LoVo (cell line): ENCODE measurements at regions not wholly inside any gene's neighbourhood (a gene's known extent, or its start where the extent isn't known, plus 50 kb on each side); places are given as distances from the start of the nearest gene placed in this dataset.
"Not testable (repeated sequence)": the region's sequence is repeated elsewhere in the genome, so short reads cannot be mapped to it uniquely, and the experiment has no call there.

Source experiments
- DNase-seq: peaks from one replicate; pipeline ENCODE4 v3.0.0-alpha.2; 2016; ENCODE audit warnings: low spot score

DNA sequence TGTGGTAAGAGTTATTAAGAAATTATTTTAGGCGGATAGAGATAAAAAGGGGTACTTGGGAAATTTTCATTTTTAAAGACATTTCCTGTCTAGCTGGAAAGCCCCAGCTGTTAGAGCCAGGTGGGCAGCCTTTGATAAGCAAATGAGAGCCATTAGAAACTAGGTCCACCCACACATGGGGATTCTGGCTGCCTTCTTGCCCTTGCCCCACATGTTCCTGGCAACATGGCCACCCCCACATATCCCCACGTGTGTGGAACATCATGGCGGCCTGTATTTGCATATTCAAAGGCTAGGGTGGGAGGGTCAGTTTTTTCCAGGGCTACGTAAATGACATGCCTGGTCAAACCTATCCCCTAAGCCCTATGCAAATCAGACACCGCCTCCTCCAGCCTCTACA is 1382.1 kb downstream of the AACS start:
- DNase-seq: no peak

- DNase-seq: no peak
These were observed 1386.6 kb downstream of the AACS start for GRCh38 chr12:126451809-126452208.

- DNase-seq: not testable (repeated sequence)
These were observed 1387.5 kb downstream of the AACS start for GRCh38 chr12:126452686-126453085.

DNA sequence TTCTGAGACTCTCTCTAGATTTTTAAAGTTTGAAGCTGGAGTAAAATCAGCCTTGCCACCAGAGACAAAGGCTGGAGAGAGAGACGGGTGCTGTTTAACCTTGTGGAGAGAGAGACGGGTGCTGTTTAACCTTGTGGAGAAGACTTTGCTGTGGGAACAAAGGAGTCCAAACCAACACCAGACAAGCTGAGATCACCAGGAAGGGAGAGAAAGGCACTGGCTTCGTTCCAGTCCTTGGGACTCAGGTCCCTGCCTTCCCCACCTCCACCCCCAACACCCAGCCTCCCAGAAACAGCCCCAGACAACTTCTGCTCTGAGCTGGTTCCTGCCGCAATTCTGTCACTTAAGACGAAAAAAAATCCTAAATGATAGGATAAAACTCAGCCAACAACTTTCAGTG is 1389.3 kb downstream of the AACS start:
- no peak for DNase-seq

- DNase-seq: no peak
These were observed 1392.5 kb downstream of the AACS start for GRCh38 chr12:126457776-126458175.

DNA sequence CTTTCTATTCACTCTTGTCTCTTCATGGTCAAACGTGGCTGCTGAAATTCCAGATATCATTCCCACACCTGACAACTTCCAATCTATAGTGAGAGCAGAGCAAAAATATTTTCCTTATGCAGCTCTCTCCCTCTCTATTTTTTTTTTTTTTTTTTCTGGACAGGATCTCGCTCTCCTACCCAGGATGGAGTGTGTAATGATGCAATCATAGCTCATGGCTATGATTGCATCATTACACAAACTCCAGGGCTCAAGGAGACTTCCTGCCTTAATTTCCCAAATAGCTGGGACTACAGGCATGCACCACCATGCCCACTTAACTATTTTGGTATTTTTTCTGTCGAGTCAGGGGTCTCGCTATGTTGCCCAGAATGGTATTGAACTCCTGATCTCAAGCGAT is 1398.9 kb downstream of the AACS start:
- DNase-seq: no peak

DNA sequence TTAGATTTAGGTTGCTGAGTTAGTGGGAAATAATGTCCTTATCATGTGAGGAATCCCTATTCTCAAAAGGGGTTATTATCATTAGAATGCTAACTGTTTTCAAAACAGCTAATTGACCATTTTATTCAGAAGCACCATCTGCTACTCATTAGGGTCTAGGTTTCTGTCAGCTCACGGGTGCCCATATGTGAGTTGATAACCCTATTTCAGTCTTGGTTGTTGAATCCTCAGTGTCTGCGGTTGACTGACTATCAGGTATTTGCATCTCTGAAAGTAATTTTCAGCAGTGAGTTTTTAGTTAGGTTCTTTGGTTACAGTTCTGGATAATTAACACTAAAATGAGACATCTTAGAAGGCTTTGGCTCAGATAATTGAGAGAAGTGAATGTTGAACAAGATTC is 1404.0 kb downstream of the AACS start:
- no peak for DNase-seq

GRCh38 chr12:126474703-126475102 is 1409.5 kb downstream of the AACS start:
- DNase-seq: no peak

DNA sequence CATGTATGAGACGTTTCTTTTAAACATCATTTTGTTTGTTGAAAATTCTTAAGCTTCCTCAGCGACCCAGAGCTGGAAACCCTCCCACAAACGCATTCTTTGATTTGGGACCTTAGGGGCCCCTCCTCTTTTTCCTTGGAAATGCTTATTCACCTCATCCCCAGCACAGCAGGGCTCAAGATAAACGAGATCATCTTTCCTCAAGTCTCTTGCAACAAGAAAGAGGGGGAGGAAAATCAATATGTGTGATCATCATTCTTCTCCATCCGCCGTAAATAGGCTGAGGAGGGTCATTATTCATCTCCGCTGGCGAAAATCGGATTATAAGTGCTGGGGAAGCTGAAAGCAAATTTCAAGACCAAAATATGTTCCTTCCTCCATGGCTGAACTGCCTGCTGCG is 1415.2 kb downstream of the AACS start:
- no peak for DNase-seq

- no peak for DNase-seq
These were observed 1416.5 kb downstream of the AACS start for GRCh38 chr12:126481688-126482087.

- no peak for DNase-seq
These were observed 1417.1 kb downstream of the AACS start for GRCh38 chr12:126482238-126482889.

DNA sequence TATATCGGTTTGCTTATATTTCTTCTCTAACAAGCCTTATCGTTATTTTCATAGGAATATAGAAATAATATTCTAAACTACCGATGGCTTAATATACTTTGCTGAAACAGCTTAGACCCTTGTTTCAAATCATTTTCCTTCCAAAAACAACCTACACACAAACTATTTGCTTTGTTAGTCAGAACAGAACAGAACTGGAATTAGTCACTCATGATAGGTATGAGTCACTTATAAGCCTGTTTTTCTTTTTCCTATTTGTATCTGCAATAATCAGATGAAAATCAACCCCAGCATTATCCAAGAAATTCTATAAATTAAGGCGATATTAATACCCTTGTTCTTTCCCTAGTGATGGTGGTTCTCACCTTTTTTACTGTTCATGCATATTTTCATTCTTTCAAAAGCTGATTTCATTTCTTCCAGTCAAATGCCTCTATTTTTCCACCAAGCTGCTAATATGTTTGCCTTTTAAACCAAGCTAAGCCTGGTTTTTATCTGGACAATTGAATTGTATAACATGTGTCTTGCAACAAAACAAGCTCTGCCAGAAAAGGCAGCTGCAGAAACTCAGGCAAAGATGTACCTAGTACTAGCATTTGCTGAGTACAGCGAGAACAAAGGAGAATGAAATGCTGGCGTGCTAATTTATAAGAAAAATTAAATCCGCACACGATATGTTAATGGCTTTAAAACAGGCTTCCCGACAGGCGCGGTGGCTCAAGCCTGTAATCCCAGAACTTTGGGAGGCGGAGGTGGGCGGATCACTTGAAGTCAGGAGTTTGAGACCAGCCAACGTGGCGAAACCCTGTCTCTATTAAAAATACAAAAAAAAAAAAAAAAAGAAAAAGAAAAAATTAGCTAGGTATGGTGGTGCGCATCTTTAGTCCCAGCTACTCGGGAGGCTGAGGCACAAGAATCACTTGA is 1418.2 kb downstream of the AACS start:
- DNase-seq: peak; percentile 11

DNA sequence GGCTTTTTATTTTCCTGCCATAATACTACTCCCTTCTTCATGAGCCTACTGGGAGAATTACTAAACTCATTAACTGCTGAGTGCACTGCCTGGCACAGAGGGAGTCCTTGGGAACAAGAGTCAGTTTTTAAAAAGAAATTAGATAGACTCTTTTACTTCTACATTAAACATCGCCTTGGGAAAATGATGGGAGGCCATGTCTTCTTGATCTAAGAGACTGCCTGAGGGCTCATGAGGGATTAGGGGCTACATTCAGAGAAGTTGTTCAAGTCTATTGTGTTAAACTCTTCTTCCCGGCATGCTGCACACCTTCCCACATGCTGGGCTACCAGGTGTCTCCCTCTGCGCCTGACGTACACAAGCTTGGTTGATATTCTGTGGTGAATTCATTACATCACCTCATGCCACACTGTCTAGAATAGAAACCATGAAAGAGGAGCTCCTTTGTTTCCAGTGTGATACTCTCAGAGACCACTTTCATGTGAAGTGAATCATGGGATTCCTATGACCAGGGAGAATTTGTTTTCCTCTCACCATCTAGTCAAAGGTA is 1422.3 kb downstream of the AACS start:
- DNase-seq: no peak

GRCh38 chr12:126488806-126489205 is 1423.6 kb downstream of the AACS start:
- DNase-seq: no peak

DNA sequence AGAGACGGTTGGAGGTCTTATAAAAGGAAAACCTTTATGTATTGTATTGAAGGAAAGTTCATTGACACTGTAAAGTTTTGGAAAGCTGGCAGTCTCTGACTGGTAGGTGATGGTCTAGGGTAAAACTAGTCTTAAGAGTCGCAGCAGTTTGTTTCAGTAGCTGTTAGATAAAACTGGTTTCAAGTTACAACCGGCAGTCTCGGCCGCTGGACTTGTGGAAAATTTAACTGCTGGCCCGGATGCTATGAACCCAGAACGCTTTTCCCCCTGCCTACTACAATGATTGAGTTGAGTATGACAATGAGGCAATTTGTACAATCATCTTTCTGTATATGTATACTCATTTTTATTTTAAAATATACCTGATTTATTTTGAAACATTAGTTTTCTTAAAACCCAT is 1426.9 kb downstream of the AACS start:
- no peak for DNase-seq

- no peak for DNase-seq
These were observed 1428.3 kb downstream of the AACS start for GRCh38 chr12:126493366-126494108.

- DNase-seq: no peak
These were observed 1431.0 kb downstream of the AACS start for GRCh38 chr12:126496201-126496600.

GRCh38 chr12:126506426-126507182 is 1441.4 kb downstream of the AACS start:
- DNase-seq: no peak

DNA sequence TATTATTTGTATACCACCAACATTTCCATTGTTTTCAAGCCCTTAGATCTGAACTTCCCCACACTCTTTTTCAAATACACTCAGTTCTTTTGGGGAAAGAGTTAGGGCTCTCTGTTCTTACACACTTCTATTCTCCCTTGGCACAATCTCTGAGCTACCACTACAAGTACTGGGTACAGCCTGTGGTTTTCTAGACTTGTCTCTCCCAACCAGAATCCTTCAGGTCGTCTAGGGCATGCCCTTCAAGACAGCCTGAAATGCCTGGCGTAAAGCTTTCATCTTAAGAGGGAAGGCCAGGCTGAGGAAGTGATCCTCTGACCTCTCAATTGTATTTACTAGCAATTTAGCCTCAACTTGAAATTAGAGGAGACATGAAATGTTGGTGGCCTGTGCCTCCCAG is 1442.0 kb downstream of the AACS start:
- no peak for DNase-seq

- DNase-seq: no peak
These were observed 1444.3 kb downstream of the AACS start for GRCh38 chr12:126509572-126509971.

DNA sequence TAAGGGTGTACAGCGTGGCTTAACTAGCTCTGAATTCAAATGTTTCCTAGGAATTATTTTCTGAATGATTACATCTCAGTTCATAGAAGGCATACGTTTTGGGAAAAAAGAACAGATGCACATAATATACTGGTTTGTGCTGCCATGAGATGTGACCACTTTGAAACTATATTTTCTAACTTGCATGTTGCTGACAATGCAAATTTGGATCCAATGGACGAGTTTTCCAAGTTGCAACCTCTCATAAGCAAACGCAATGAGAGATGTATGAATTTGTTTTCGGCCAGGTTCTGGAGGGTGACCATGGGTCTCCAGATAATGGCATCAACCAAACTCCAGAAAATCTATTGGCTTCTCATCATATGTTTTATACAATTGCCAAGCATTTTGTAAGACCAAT is 1445.4 kb downstream of the AACS start:
- DNase-seq: no peak
